Activated CD8-positive, alpha-beta T cell treated with anti-CD3 and anti-CD28 coated beads for 36 hours (primary cell): ENCODE measurements at regions not wholly inside any gene's neighbourhood (a gene's known extent, or its start where the extent isn't known, plus 50 kb on each side); places are given as distances from the start of the nearest gene placed in this dataset.
"Not testable (repeated sequence)": the region's sequence is repeated elsewhere in the genome, so short reads cannot be mapped to it uniquely, and the experiment has no call there.

Source experiments
- ATAC-seq: fragments of 200-7000 bp; cut with Tn5 transposase; one replicate; pipeline ENCODE4 v1.10.0; 2021; ENCODE audit warnings: mild to moderate bottlenecking, moderate library complexity
- CTCF ChIA-PET: fragments of 350-600 bp; sonication (Branson Sonifier 250); formaldehyde crosslinking; loops from one replicate; lab custom pipeline; 2021; ENCODE audit warnings: antibody characterized with exemption; lab: Charles Lee
- POLR2A ChIA-PET: fragments of 350-600 bp; sonication (Branson Sonifier 250); formaldehyde crosslinking; loops from one replicate; lab custom pipeline; 2021; ENCODE audit warnings: antibody characterized with exemption; lab: Charles Lee
- DNase-seq: peaks from one replicate; pipeline ENCODE4 v3.0.0-alpha.2; 2020
- H3K27ac Mint-ChIP-seq: one replicate; pipeline ENCODE4 v1.8.0; 2021; ENCODE audit warnings: mild to moderate bottlenecking, mixed read lengths
- H3K27me3 Mint-ChIP-seq: one replicate; pipeline ENCODE4 v1.8.0; 2021; ENCODE audit warnings: mixed read lengths
- H3K36me3 Mint-ChIP-seq: one replicate; pipeline ENCODE4 v1.8.0; 2021; ENCODE audit warnings: low read depth, mixed read lengths
- H3K4me1 Mint-ChIP-seq: one replicate; pipeline ENCODE4 v1.8.0; 2021; ENCODE audit warnings: low read depth, mixed read lengths
- H3K4me3 Mint-ChIP-seq: one replicate; pipeline ENCODE4 v1.8.0; 2021; ENCODE audit warnings: mild to moderate bottlenecking, moderate library complexity, mixed read lengths
- H3K9me3 Mint-ChIP-seq: one replicate; pipeline ENCODE4 v1.8.0; 2021; ENCODE audit warnings: mixed read lengths
- CTCF ChIP-seq: fragments of 200-600 bp; IDR thresholded peaks from one replicate; pipeline ENCODE4 v1.8.0; 2022; ENCODE audit warnings: antibody characterized with exemption, mild to moderate bottlenecking
- intact Hi-C: fragments of 100-400 bp; cut with micrococcal nuclease; formaldehyde crosslinking; loops from one replicate; pipeline ENCODE4 v1.10.0; 2022

- H3K4me1 Mint-ChIP-seq = peaks cover 25% of the 10 kb centered on the region
- H3K36me3 Mint-ChIP-seq, POLR2A ChIA-PET, CTCF ChIA-PET, H3K4me3 Mint-ChIP-seq, H3K9me3 Mint-ChIP-seq, intact Hi-C loops: not testable (repeated sequence)
- peak overlapping the region; percentile 30 for H3K27ac Mint-ChIP-seq
- ATAC-seq (peak; percentile 65), DNase-seq (peak; percentile 11)
- peaks cover 18% of the 10 kb centered on the region for H3K27me3 Mint-ChIP-seq
These were observed 351.1 kb downstream of the ANAPC1 start for GRCh38 chr2:111532682-111533556.

DNA sequence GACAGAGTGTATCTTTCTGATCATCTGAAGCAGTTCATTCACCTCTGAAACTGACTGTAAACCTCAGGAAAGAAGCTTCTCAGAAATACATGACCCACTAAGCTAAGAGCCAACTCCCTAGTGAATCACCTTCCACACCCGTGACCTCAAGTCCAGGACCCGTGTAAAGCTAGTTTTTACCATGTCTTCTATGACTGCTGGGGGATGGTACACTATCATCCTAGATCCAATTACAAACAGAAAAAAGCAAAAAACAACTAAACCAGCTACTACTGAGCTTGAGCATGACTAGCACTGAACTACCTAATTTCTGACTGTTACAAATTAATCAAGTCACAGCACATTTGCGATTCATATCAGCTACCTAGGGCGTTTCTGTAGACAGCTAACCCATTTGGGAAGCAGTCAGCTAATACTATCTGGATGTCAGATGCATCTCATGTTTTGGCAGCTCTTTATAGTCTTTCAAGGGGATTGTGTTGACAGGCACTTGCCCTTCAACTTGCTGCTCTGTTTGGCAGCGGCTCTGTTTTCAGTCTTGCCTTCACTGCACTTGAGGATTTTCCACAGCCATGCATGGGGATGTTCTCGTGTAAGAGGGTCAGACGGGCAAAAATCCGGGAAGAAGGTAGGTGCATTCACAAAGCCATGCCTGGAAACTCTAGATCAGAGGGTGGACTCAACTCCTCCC is 350.3 kb downstream of the ANAPC1 start:
- H3K4me3 Mint-ChIP-seq, H3K36me3 Mint-ChIP-seq, intact Hi-C loops, POLR2A ChIA-PET, CTCF ChIA-PET, DNase-seq, H3K9me3 Mint-ChIP-seq: not testable (repeated sequence)
- Mint-ChIP-seq H3K4me1 (peaks cover 25% of the 10 kb centered on the region), H3K27ac (peak overlapping the region; percentile 65), H3K27me3 (peaks cover 15% of the 10 kb centered on the region)
- ATAC-seq = peak; percentile 76

DNA sequence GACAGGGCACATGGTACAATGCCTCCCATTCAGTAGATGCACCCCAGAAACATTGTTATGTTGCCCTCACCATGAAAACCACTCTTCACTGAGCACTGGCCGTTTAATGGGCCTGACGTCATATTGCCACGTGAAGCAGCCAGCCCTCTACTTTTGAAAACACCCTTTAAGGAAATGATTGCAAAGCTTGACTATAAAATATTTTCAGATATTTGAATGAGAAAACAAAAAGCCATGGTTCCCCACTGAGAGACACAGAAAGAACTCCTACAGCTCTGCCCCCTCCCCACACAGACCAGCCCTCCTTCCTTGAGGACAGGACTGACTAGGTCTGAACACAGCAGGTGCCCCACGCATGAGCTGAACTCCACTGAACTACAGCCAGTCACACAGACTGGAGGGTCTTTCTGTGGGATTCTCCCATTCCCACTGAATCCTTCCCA is 349.1 kb downstream of the ANAPC1 start:
- no peak for ATAC-seq

DNA sequence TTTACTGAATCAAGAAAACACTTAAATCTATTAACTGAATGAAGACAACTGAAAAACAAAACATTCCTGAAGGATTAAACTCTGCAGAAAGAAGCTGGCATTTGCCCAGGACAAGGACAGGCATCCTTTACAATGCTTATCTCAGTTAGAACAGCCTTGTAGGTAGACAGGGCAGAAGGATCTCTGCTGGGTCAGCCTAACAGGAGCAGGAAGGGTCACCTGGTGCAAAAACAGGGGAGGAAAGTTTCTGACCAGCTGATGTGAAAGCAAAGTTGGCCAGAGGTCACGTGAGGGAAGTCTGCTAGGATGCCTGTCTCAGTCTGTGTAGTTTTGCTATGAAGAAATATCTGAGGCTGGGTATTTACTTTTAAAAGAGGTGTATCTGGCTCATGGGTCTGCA is 348.6 kb downstream of the ANAPC1 start:
- Mint-ChIP-seq H3K27ac (no peak overlapping the region), H3K4me1 (peaks cover 25% of the 10 kb centered on the region), H3K4me3 (no peak overlapping the region)

More for the DNA sequence above, 349.1 kb downstream of the ANAPC1 start:
- CTCF ChIA-PET = no interaction called here
- Mint-ChIP-seq H3K4me3 (no peak overlapping the region), H3K27me3 (peaks cover 15% of the 10 kb centered on the region), H3K36me3 (no peaks in the 10 kb centered on the region), H3K27ac (no peak overlapping the region), H3K9me3 (no peaks in the 10 kb centered on the region), H3K4me1 (peaks cover 25% of the 10 kb centered on the region)
- TF ChIP-seq CTCF = no peak
- POLR2A ChIA-PET = no interaction called here
- no peak for DNase-seq
- intact Hi-C loops = no loop called here

GRCh38 chr2:111537078-111537655 is 346.8 kb downstream of the ANAPC1 start:
- Mint-ChIP-seq H3K27me3 (peaks cover 15% of the 10 kb centered on the region), H3K4me3 (no peak overlapping the region), H3K4me1 (peaks cover 25% of the 10 kb centered on the region), H3K36me3 (no peaks in the 10 kb centered on the region), H3K9me3 (no peaks in the 10 kb centered on the region), H3K27ac (no peak overlapping the region)
- ChIA-PET POLR2A (no interaction called here), CTCF (no interaction called here)
- TF ChIP-seq CTCF = no peak
- intact Hi-C loops = no loop called here
- peak; percentile 43 for DNase-seq
- ATAC-seq = no peak

More for the DNA sequence above, 348.6 kb downstream of the ANAPC1 start:
- intact Hi-C loops = no loop called here
- ChIA-PET POLR2A (no interaction called here), CTCF (no interaction called here)
- ATAC-seq = no peak
- Mint-ChIP-seq H3K36me3 (no peaks in the 10 kb centered on the region), H3K9me3 (no peaks in the 10 kb centered on the region), H3K27me3 (peaks cover 15% of the 10 kb centered on the region)
- no peak for DNase-seq
- TF ChIP-seq CTCF = no peak

- ATAC-seq, DNase-seq, H3K36me3 Mint-ChIP-seq, CTCF ChIA-PET, H3K27ac Mint-ChIP-seq, H3K9me3 Mint-ChIP-seq, intact Hi-C loops, POLR2A ChIA-PET, H3K4me3 Mint-ChIP-seq: not testable (repeated sequence)
- peaks cover 14% of the 10 kb centered on the region for H3K27me3 Mint-ChIP-seq
- peaks cover 13% of the 10 kb centered on the region for H3K4me1 Mint-ChIP-seq
These were observed 344.0 kb downstream of the ANAPC1 start for GRCh38 chr2:111539991-111540390.

- H3K4me3 Mint-ChIP-seq, H3K27ac Mint-ChIP-seq, POLR2A ChIA-PET, H3K27me3 Mint-ChIP-seq, H3K36me3 Mint-ChIP-seq, H3K4me1 Mint-ChIP-seq, intact Hi-C loops, H3K9me3 Mint-ChIP-seq, ATAC-seq, DNase-seq, CTCF ChIA-PET: not testable (repeated sequence)
These were observed 341.7 kb downstream of the ANAPC1 start for GRCh38 chr2:111542120-111542774.

DNA sequence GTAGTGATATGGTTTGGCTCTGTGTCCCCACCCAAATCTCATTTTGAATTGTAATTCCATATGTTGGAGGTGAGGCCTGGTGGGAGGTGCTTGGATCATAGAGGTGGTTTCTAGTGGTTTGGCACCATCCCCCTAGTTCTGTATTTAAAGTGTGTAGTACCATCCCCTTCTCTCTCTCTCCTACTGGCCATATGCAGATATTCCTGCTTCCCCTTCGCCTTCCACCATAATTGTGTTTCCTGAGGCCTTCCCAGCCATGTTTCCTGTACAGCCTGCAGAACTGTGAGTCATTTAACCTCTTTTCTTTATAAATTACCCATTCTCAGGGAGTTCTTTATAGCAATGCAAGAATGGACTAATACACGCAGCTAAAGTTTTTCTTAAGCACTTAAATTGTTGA is 340.0 kb downstream of the ANAPC1 start:
- H3K9me3 Mint-ChIP-seq, POLR2A ChIA-PET, CTCF ChIA-PET, intact Hi-C loops, DNase-seq, ATAC-seq, H3K27me3 Mint-ChIP-seq, H3K4me1 Mint-ChIP-seq, H3K36me3 Mint-ChIP-seq, H3K27ac Mint-ChIP-seq, H3K4me3 Mint-ChIP-seq: not testable (repeated sequence)
